Panc1 (cell line): ENCODE measurements at regions not wholly inside any gene's neighbourhood (a gene's known extent, or its start where the extent isn't known, plus 50 kb on each side); places are given as distances from the start of the nearest gene placed in this dataset.

Source experiments
- ATAC-seq: fragments of 200-7000 bp; cut with Tn5 transposase; 2 replicates; pipeline ENCODE4 v1.9.1; 2020; ENCODE audit warnings: mild to moderate bottlenecking, moderate library complexity
- BruUV-seq: library from RNA; stranded (reverse); fragments of 400-500 nt; replicated peaks from 2 replicates; lab custom pipeline; 2021; lab: Mats Ljungman, UMichigan
- CTCF ChIA-PET: fragments of 300-600 bp; sonication (Branson Sonifier 250); formaldehyde crosslinking; loops from one replicate; lab custom pipeline; 2022; ENCODE audit warnings: antibody characterized with exemption; lab: Charles Lee
- POLR2A ChIA-PET: fragments of 300-600 bp; sonication (Branson Sonifier 250); formaldehyde crosslinking; loops from one replicate; lab custom pipeline; 2022; ENCODE audit warnings: antibody characterized with exemption; lab: Charles Lee
- DNase-seq: peaks from one replicate; pipeline ENCODE4 v3.0.0-alpha.2; 2010; ENCODE audit warnings: low read depth, low spot score
- H3K27ac ChIP-seq: 2 replicates; pipeline ENCODE4 v1.5.1; 2011; ENCODE audit warnings: mild to moderate bottlenecking, low read length, inconsistent platforms
- H3K27me3 ChIP-seq: fragments of 200-500 bp; sonication (Bioruptor generic); 2 replicates; pipeline ENCODE4 v1.6.0; 2014; ENCODE audit warnings: low read length, inconsistent platforms; ENCODE audit not compliant: control insufficient read depth, insufficient read depth
- H3K36me3 ChIP-seq: fragments of 200-500 bp; sonication (Bioruptor generic); 2 replicates; pipeline ENCODE4 v1.5.1; 2014; ENCODE audit warnings: inconsistent platforms, mild to moderate bottlenecking, low read length, moderate library complexity; ENCODE audit not compliant: control insufficient read depth, insufficient read depth
- H3K4me1 ChIP-seq: 2 replicates; pipeline ENCODE4 v1.5.1; 2011; ENCODE audit warnings: inconsistent platforms, mild to moderate bottlenecking, low read length, moderate library complexity; ENCODE audit not compliant: control insufficient read depth, insufficient read depth
- H3K4me3 ChIP-seq, 2 experiments: 2 replicates each; pipeline ENCODE4 v1.5.1; 2011 to 2012; ENCODE audit warnings: low read depth in 2 of 2, low read length in 2 of 2, mild to moderate bottlenecking in 2 of 2, inconsistent platforms in 1 of 2, moderate library complexity in 1 of 2
- H3K9me3 ChIP-seq: fragments of 200-500 bp; sonication (Bioruptor generic); 2 replicates; pipeline ENCODE4 v1.5.1; 2014; ENCODE audit warnings: low read depth, mild to moderate bottlenecking, inconsistent platforms, low read length, moderate library complexity; ENCODE audit not compliant: control insufficient read depth, insufficient read depth
- CTCF ChIP-seq: fragments of 450-650 bp; IDR thresholded peaks from 2 replicates; pipeline ENCODE4 v1.5.1; 2017; ENCODE audit warnings: mild to moderate bottlenecking
- POLR2AphosphoS5 ChIP-seq: IDR thresholded peaks from 2 replicates; pipeline ENCODE4 v1.6.1; 2012; ENCODE audit warnings: mild to moderate bottlenecking, low read depth, low read length, moderate library complexity
- REST ChIP-seq, 2 experiments: IDR thresholded peaks; 2 replicates each; pipeline ENCODE4 v1.6.1; 2011 to 2012; ENCODE audit warnings: low read depth in 2 of 2, control low read depth in 1 of 2, low read length in 1 of 2, mild to moderate bottlenecking in 1 of 2, moderate library complexity in 1 of 2; ENCODE audit not compliant: insufficient read depth in 1 of 2
- SIN3A ChIP-seq: IDR thresholded peaks from 2 replicates; pipeline ENCODE4 v1.6.1; 2012; ENCODE audit warnings: low read depth, mild to moderate bottlenecking, low read length, moderate library complexity, borderline replicate concordance; ENCODE audit not compliant: insufficient read depth
- TCF7L2 ChIP-seq: IDR thresholded peaks from 2 replicates; pipeline ENCODE4 v1.6.1; 2011; ENCODE audit warnings: mild to moderate bottlenecking, low read depth, low read length, inconsistent platforms
- in situ Hi-C: cut with HindIII; loops from 2 replicates; pipeline ENCODE4 v1.10.0; 2016; ENCODE audit warnings: low sequenced_read_pairs, low pct_unique_long_range_greater_than_20kb
- intact Hi-C: fragments of 100-400 bp; cut with micrococcal nuclease; formaldehyde crosslinking; loops from one replicate; pipeline ENCODE4 v1.10.0; 2022; ENCODE audit not compliant: unreplicated experiment

GRCh38 chr14:97887690-97888089, 1090.5 kb downstream of the VRK1 start:
- Histone ChIP-seq H3K9me3 (no peaks in the 10 kb centered on the region), H3K27ac (no peak overlapping the region), H3K4me3 (no peak overlapping the region), H3K27me3 (no peaks in the 10 kb centered on the region), H3K4me1 (no peaks in the 10 kb centered on the region), H3K36me3 (no peaks in the 10 kb centered on the region)
- no TSS peak for BruUV-seq
- CTCF ChIA-PET = no interaction called here
- no peak for ATAC-seq
- no peak for TF ChIP-seq SIN3A
- TF ChIP-seq REST (IDR thresholded peaks at IDR 0.05; ENCODE audit: insufficient read depth in 1 of 2, low read depth in 2 of 2, low read length in 1 of 2) = no peak
- TF ChIP-seq POLR2AphosphoS5 = no peak
- no peak for TF ChIP-seq TCF7L2
- TF ChIP-seq CTCF = no peak
- in situ Hi-C loops (no loop called here), intact Hi-C loops (no loop called here)
- no peak for DNase-seq
- POLR2A ChIA-PET = no interaction called here

GRCh38 chr14:97888331-97888730, 1091.1 kb downstream of the VRK1 start:
- no peaks in the 10 kb centered on the region for H3K4me1 ChIP-seq
- no peaks in the 10 kb centered on the region for H3K9me3 ChIP-seq
- TF ChIP-seq POLR2AphosphoS5 = no peak
- TF ChIP-seq CTCF = no peak
- CTCF ChIA-PET = no interaction called here
- intact Hi-C loops = no loop called here
- in situ Hi-C loops = no loop called here
- H3K4me3 ChIP-seq = no peak overlapping the region
- no peaks in the 10 kb centered on the region for H3K36me3 ChIP-seq
- BruUV-seq = no TSS peak
- POLR2A ChIA-PET = no interaction called here
- H3K27me3 ChIP-seq = no peaks in the 10 kb centered on the region
- ATAC-seq = no peak
- no peak overlapping the region for H3K27ac ChIP-seq
- no peak for DNase-seq

- in situ Hi-C loops = no loop called here
- Histone ChIP-seq H3K4me1 (no peaks in the 10 kb centered on the region), H3K36me3 (no peaks in the 10 kb centered on the region), H3K27ac (no peak overlapping the region), H3K9me3 (no peaks in the 10 kb centered on the region), H3K27me3 (no peaks in the 10 kb centered on the region), H3K4me3 (no peak overlapping the region)
- no TSS peak for BruUV-seq
- CTCF ChIA-PET = no interaction called here
- intact Hi-C loops = no loop called here
- TF ChIP-seq TCF7L2 = no peak
- TF ChIP-seq CTCF = no peak
- no peak for TF ChIP-seq SIN3A
- no peak for TF ChIP-seq POLR2AphosphoS5
- TF ChIP-seq REST (IDR thresholded peaks at IDR 0.05; ENCODE audit: insufficient read depth in 1 of 2, low read depth in 2 of 2, low read length in 1 of 2) = no peak
- no peak for DNase-seq
- ATAC-seq = no peak
- POLR2A ChIA-PET = no interaction called here
Measured at GRCh38 chr14:97891515-97891914, 1094.3 kb downstream of the VRK1 start.
